NCI-H345 treated with DMSO at 0.1 percent for 48 hours (cell line): ENCODE measurements at regions not wholly inside any gene's neighbourhood (a gene's known extent, or its start where the extent isn't known, plus 50 kb on each side); places are given as distances from the start of the nearest gene placed in this dataset.
A peak's percentile ranks its signal among the peaks of the same experiment; 100 is the strongest.
"Not testable (repeated sequence)": the region's sequence is repeated elsewhere in the genome, so short reads cannot be mapped to it uniquely, and the experiment has no call there.

Experiments used
- DNase-seq: peaks from one replicate; lab custom pipeline; 2025; ENCODE audit not compliant: unreplicated experiment; lab: John Stamatoyannopoulos, UW

- DNase-seq, result no peak
Observed at GRCh38 chr3:36075491-36075890, 304.8 kb upstream of the STAC start.

- DNase-seq, result no peak
Observed at GRCh38 chr3:36077320-36077719, 303.0 kb upstream of the STAC start.

GRCh38 chr3:36082958-36083357, 297.3 kb upstream of the STAC start:
- not testable (repeated sequence) for DNase-seq

- DNase-seq, result no peak
Observed at GRCh38 chr3:36095238-36095637, 285.1 kb upstream of the STAC start.

GRCh38 chr3:36097209-36097608, 283.1 kb upstream of the STAC start:
- no peak for DNase-seq

- no peak for DNase-seq
Observed at GRCh38 chr3:36114353-36114752, 266.0 kb upstream of the STAC start.

- no peak for DNase-seq
Observed at GRCh38 chr3:36124118-36124796, 256.0 kb upstream of the STAC start.

GRCh38 chr3:36132214-36132613, 248.1 kb upstream of the STAC start:
- DNase-seq, result no peak

GRCh38 chr3:36135863-36136262, 244.4 kb upstream of the STAC start:
- no peak for DNase-seq

GRCh38 chr3:36142746-36143145, 237.6 kb upstream of the STAC start:
- DNase-seq, result no peak

- no peak for DNase-seq
Observed at GRCh38 chr3:36146404-36146803, 233.9 kb upstream of the STAC start.

GRCh38 chr3:36147934-36148558, 232.3 kb upstream of the STAC start:
- DNase-seq, result no peak

- DNase-seq, result no peak
Observed at GRCh38 chr3:36149447-36149865, 230.8 kb upstream of the STAC start.

- no peak for DNase-seq
Observed at GRCh38 chr3:36155515-36155914, 224.8 kb upstream of the STAC start.

- no peak for DNase-seq
Observed at GRCh38 chr3:36164400-36164799, 215.9 kb upstream of the STAC start.

GRCh38 chr3:36165509-36166290, 214.6 kb upstream of the STAC start:
- DNase-seq, result no peak

GRCh38 chr3:36166477-36166876, 213.8 kb upstream of the STAC start:
- no peak for DNase-seq

GRCh38 chr3:36172699-36173098, 207.6 kb upstream of the STAC start:
- DNase-seq, result no peak

- DNase-seq, result peak; percentile 52
Observed at GRCh38 chr3:36175113-36175812, 205.0 kb upstream of the STAC start.

GRCh38 chr3:36175916-36176461, 204.3 kb upstream of the STAC start:
- no peak for DNase-seq

GRCh38 chr3:36178018-36178417, 202.3 kb upstream of the STAC start:
- no peak for DNase-seq
